Lower lobe of right lung (tissue), 2 donors: ENCODE measurements at regions not wholly inside any gene's neighbourhood (a gene's known extent, or its start where the extent isn't known, plus 50 kb on each side); places are given as distances from the start of the nearest gene placed in this dataset.

Experiments used
- ATAC-seq, 2 donors: fragments of 200-7000 bp; cut with Tn5 transposase; one replicate each; pipeline ENCODE4 v1.9.1; 2020 to 2022; ENCODE audit warnings: mild to moderate bottlenecking in 2 of 2, moderate library complexity in 2 of 2
- DNase-seq: peaks from one replicate; pipeline ENCODE4 v3.0.0-alpha.2; 2020
- H3K27ac ChIP-seq: fragments of 200-600 bp; one replicate; pipeline ENCODE4 v1.8.0; 2022
- H3K27me3 ChIP-seq: fragments of 200-600 bp; one replicate; pipeline ENCODE4 v1.8.0; 2022; ENCODE audit warnings: low read depth
- H3K36me3 ChIP-seq: fragments of 200-600 bp; one replicate; pipeline ENCODE4 v1.8.0; 2022; ENCODE audit warnings: mild to moderate bottlenecking
- H3K4me1 ChIP-seq: fragments of 200-600 bp; one replicate; pipeline ENCODE4 v1.8.0; 2022
- H3K4me3 ChIP-seq: fragments of 200-600 bp; one replicate; pipeline ENCODE4 v1.8.0; 2022; ENCODE audit warnings: mild to moderate bottlenecking
- H3K9me3 ChIP-seq: fragments of 200-600 bp; one replicate; pipeline ENCODE4 v1.8.0; 2022
- CTCF ChIP-seq: fragments of 200-600 bp; IDR thresholded peaks from one replicate; pipeline ENCODE4 v1.8.0; 2022; ENCODE audit warnings: antibody characterized with exemption, mild to moderate bottlenecking
- intact Hi-C: fragments of 100-400 bp; cut with DNase I; formaldehyde crosslinking; loops from one replicate; pipeline ENCODE4 v1.11.0; 2022
- donor health status: DM: no; HTN: yes; CAD: no; lungs with severe emphysema.

GRCh38 chr15:62218841-62219240, 53.8 kb upstream of the C2CD4B start:
- Histone ChIP-seq H3K27me3 (no peaks in the 10 kb centered on the region), H3K9me3 (peaks cover 27% of the 10 kb centered on the region), H3K4me1 (no peaks in the 10 kb centered on the region), H3K27ac (no peak overlapping the region), H3K36me3 (no peaks in the 10 kb centered on the region), H3K4me3 (no peak overlapping the region)
- ATAC-seq = no peak
- DNase-seq = no peak
- intact Hi-C loops = no loop called here
- TF ChIP-seq CTCF = no peak

GRCh38 chr15:62219799-62220198, 54.7 kb upstream of the C2CD4B start:
- DNase-seq = no peak
- no peak overlapping the region for H3K27ac ChIP-seq
- H3K27me3 ChIP-seq = no peaks in the 10 kb centered on the region
- ATAC-seq = no peak
- no peak overlapping the region for H3K4me3 ChIP-seq
- no peaks in the 10 kb centered on the region for H3K36me3 ChIP-seq
- no peak for TF ChIP-seq CTCF
- peaks cover 27% of the 10 kb centered on the region for H3K9me3 ChIP-seq
- intact Hi-C loops = no loop called here
- no peaks in the 10 kb centered on the region for H3K4me1 ChIP-seq

GRCh38 chr15:62223020-62223419, 57.9 kb upstream of the C2CD4B start:
- intact Hi-C loops = no loop called here
- H3K27ac ChIP-seq = no peak overlapping the region
- no peaks in the 10 kb centered on the region for H3K27me3 ChIP-seq
- no peaks in the 10 kb centered on the region for H3K9me3 ChIP-seq
- H3K4me3 ChIP-seq = no peak overlapping the region
- H3K36me3 ChIP-seq = no peaks in the 10 kb centered on the region
- no peak for DNase-seq
- ATAC-seq = no peak
- H3K4me1 ChIP-seq = no peaks in the 10 kb centered on the region
- TF ChIP-seq CTCF = no peak

- intact Hi-C loops = no loop called here
- ATAC-seq = no peak
Observed at GRCh38 chr15:62228604-62229003, 63.5 kb upstream of the C2CD4B start.

GRCh38 chr15:62231856-62232255, 66.8 kb upstream of the C2CD4B start:
- intact Hi-C loops = no loop called here
- Histone ChIP-seq H3K27ac (no peak overlapping the region), H3K4me1 (no peaks in the 10 kb centered on the region), H3K9me3 (no peaks in the 10 kb centered on the region), H3K36me3 (no peaks in the 10 kb centered on the region), H3K27me3 (no peaks in the 10 kb centered on the region), H3K4me3 (no peak overlapping the region)
- DNase-seq (no peak), ATAC-seq (no peak)
- TF ChIP-seq CTCF = no peak

More at GRCh38 chr15:62228604-62229003, 63.5 kb upstream of the C2CD4B start:
- H3K27ac ChIP-seq = no peak overlapping the region
- H3K9me3 ChIP-seq = no peaks in the 10 kb centered on the region
- no peaks in the 10 kb centered on the region for H3K4me1 ChIP-seq
- H3K27me3 ChIP-seq = no peaks in the 10 kb centered on the region
- H3K4me3 ChIP-seq = no peak overlapping the region
- DNase-seq = no peak
- no peaks in the 10 kb centered on the region for H3K36me3 ChIP-seq
- no peak for TF ChIP-seq CTCF
